ENCODE measurements at regions not wholly inside any gene's neighbourhood (a gene's known extent, or its start where the extent isn't known, plus 50 kb on each side); places are given as distances from the start of the nearest gene placed in this dataset.

- Mint-ChIP-seq H3K36me3 (ENCODE audit: low read depth) (no peaks in the 10 kb centered on the region), H3K27me3 (no peaks in the 10 kb centered on the region), H3K27ac (no peak overlapping the region), H3K4me3 (no peak overlapping the region), H3K9me3 (peaks cover 6% of the 10 kb centered on the region), H3K4me1 (ENCODE audit: low read depth) (no peaks in the 10 kb centered on the region)
- intact Hi-C loops (cut with micrococcal nuclease) = no loop called here
- no peak for TF ChIP-seq CTCF (IDR thresholded peaks at IDR 0.05)
- ChIA-PET CTCF (no interaction called here), POLR2A (no interaction called here)
- no peak for DNase-seq
- ATAC-seq = no peak
These were observed 268.9 kb upstream of the HS3ST5 start for GRCh38 chr6:114611696-114612095.

GRCh38 chr6:114608091-114608490 lies 265.3 kb upstream of the HS3ST5 start:
- DNase-seq = no peak
- ATAC-seq = no peak
- Mint-ChIP-seq H3K27me3 (no peaks in the 10 kb centered on the region), H3K27ac (no peak overlapping the region), H3K4me1 (ENCODE audit: low read depth) (no peaks in the 10 kb centered on the region), H3K36me3 (ENCODE audit: low read depth) (no peaks in the 10 kb centered on the region), H3K4me3 (no peak overlapping the region), H3K9me3 (peaks cover 6% of the 10 kb centered on the region)
- ChIA-PET POLR2A (no interaction called here), CTCF (no interaction called here)
- intact Hi-C loops (cut with micrococcal nuclease) = no loop called here
- TF ChIP-seq CTCF (IDR thresholded peaks at IDR 0.05) = no peak

- Mint-ChIP-seq H3K27me3 (no peaks in the 10 kb centered on the region), H3K36me3 (ENCODE audit: low read depth) (no peaks in the 10 kb centered on the region), H3K4me1 (ENCODE audit: low read depth) (no peaks in the 10 kb centered on the region), H3K4me3 (no peak overlapping the region), H3K27ac (no peak overlapping the region), H3K9me3 (peaks cover under 1% of the 10 kb centered on the region)
- ChIA-PET POLR2A (no interaction called here), CTCF (no interaction called here)
- ATAC-seq (no peak), DNase-seq (no peak)
- TF ChIP-seq CTCF (IDR thresholded peaks at IDR 0.05) = no peak
- intact Hi-C loops (cut with micrococcal nuclease) = no loop called here
These were observed 262.8 kb upstream of the HS3ST5 start for GRCh38 chr6:114605656-114606055.

GRCh38 chr6:114600381-114600780 lies 257.6 kb upstream of the HS3ST5 start:
- no peak overlapping the region for H3K4me3 Mint-ChIP-seq
- no peaks in the 10 kb centered on the region for H3K36me3 Mint-ChIP-seq (ENCODE audit: low read depth)
- intact Hi-C loops (cut with micrococcal nuclease) = no loop called here
- no peaks in the 10 kb centered on the region for H3K4me1 Mint-ChIP-seq (ENCODE audit: low read depth)
- H3K9me3 Mint-ChIP-seq = no peaks in the 10 kb centered on the region
- TF ChIP-seq CTCF (IDR thresholded peaks at IDR 0.05) = no peak
- no peak for ATAC-seq
- DNase-seq = no peak
- ChIA-PET CTCF (no interaction called here), POLR2A (no interaction called here)
- H3K27me3 Mint-ChIP-seq = no peaks in the 10 kb centered on the region
- H3K27ac Mint-ChIP-seq = no peak overlapping the region

- intact Hi-C loops (cut with micrococcal nuclease) = no loop called here
- TF ChIP-seq CTCF (IDR thresholded peaks at IDR 0.05) = no peak
- no peaks in the 10 kb centered on the region for H3K27me3 Mint-ChIP-seq
- no peaks in the 10 kb centered on the region for H3K36me3 Mint-ChIP-seq (ENCODE audit: low read depth)
- ChIA-PET POLR2A (no interaction called here), CTCF (no interaction called here)
- no peak overlapping the region for H3K4me3 Mint-ChIP-seq
- peaks cover 8% of the 10 kb centered on the region for H3K9me3 Mint-ChIP-seq
- no peaks in the 10 kb centered on the region for H3K4me1 Mint-ChIP-seq (ENCODE audit: low read depth)
- DNase-seq (no peak), ATAC-seq (no peak)
- no peak overlapping the region for H3K27ac Mint-ChIP-seq
These were observed 252.8 kb upstream of the HS3ST5 start for GRCh38 chr6:114595591-114595990.
